Body of pancreas (tissue), 4 donors: ENCODE measurements at regions not wholly inside any gene's neighbourhood (a gene's known extent, or its start where the extent isn't known, plus 50 kb on each side); places are given as distances from the start of the nearest gene placed in this dataset.

Source experiments
- ATAC-seq: fragments of 150-250 bp; one replicate; pipeline ENCODE4 v1.9.1; 2016
- DNase-seq, 4 donors: peaks; one replicate each; pipeline ENCODE4 v3.0.0-alpha.2; 2019
- H3K27ac ChIP-seq, 4 donors: fragments of 200-600 bp; sonication (generic); 1 replicate in 3 of 4; 2 replicates in 1 of 4; pipeline versions ENCODE4 v1.5.1 to v1.6.1; 2016 to 2019; ENCODE audit warnings: mild to moderate bottlenecking in 1 of 4, mixed read lengths in 1 of 4, moderate library complexity in 1 of 4
- H3K27me3 ChIP-seq, 2 donors: fragments of 200-600 bp; sonication (generic); one replicate each; pipeline ENCODE4 v1.6.0; 2016; ENCODE audit warnings: mild to moderate bottlenecking in 1 of 2
- H3K36me3 ChIP-seq, 2 donors: fragments of 200-600 bp; sonication (generic); replicated peaks in 1 of 2; 2 replicates each; pipeline ENCODE4 v1.5.1; 2016; ENCODE audit warnings: low read depth in 2 of 2; ENCODE audit not compliant: insufficient read depth in 1 of 2
- H3K4me1 ChIP-seq: fragments of 200-600 bp; sonication (generic); one replicate; pipeline ENCODE4 v1.6.0; 2016
- H3K4me3 ChIP-seq, 2 donors: fragments of 200-600 bp; sonication (generic); 1 replicate in 1 of 2; 2 replicates in 1 of 2; pipeline ENCODE4 v1.5.1; 2016 to 2019
- H3K9me3 ChIP-seq, 3 donors: fragments of 200-600 bp; sonication (generic); 1 replicate in 2 of 3; 2 replicates in 1 of 3; pipeline ENCODE4 v1.5.1; 2016
- CTCF ChIP-seq, 7 experiments: fragments of 450-650 bp in 4 of 7; fragments of 200-600 bp in 3 of 7; sonication (generic) in 3 of 7; IDR thresholded peaks; one replicate each; pipeline ENCODE4 v1.5.1; 2016 to 2019; ENCODE audit warnings: antibody characterized with exemption in 7 of 7
- POLR2A ChIP-seq, 3 donors: fragments of 450-650 bp; IDR thresholded peaks; one replicate each; pipeline ENCODE4 v1.6.1; 2016; ENCODE audit warnings: antibody characterized with exemption in 3 of 3, mild to moderate bottlenecking in 2 of 3
- WGBS, 2 donors: methylation state at CpG; one replicate each; pipeline ENCODE4 v1.1.5; 2017; 5-methylcytosine and 5-hydroxymethylcytosine counted together
- intact Hi-C: fragments of 100-400 bp; cut with DNase I; formaldehyde crosslinking; loops from one replicate; pipeline ENCODE4 v1.15.1; 2023

DNA sequence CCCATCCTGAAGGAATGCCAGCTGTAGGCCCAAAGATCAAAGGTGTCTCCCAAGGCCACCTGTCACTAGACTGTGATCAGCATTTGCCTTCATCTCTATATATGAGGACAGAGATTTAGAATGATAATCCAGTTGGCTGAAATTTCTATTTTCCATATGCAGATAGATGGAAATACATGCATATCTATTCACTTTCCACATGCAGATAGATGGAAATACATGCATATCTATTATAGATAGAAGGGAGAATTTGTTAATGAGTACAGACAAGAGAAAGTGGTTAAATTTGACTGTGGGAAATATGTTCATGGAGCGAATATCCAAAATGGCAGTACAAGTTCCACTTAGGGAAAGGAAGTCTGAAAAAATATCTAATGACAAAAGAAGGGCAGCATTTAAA is 762.2 kb downstream of the NLGN4Y start:
- ATAC-seq: no peak

DNA sequence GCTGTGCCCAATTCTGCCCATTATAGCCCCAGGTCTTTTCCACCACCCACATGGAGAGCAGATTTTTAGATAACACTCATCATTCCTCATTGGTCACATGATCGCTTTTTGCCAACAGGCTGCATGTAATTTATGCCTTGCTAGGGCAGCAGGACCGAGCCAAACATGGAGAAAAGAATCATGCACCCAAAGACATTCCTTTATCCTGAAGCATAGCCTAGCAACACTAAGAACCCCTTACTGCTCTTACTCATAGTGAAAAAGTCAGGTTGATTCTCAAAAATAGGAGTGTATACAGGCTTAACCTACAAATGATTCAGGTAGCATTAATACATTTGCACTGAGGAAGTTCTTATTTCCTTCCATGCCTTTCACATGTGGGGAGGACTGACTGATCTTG is 765.5 kb downstream of the NLGN4Y start:
- no peak overlapping the region for H3K4me3 ChIP-seq
- 86 to 100% methylated on average over 1 to 2 of the region's 2 CpGs for WGBS, 2 donors
- H3K36me3 ChIP-seq: no peaks in the 10 kb centered on the region
- TF ChIP-seq POLR2A (IDR thresholded peaks at IDR 0.05) (no peak), CTCF (IDR thresholded peaks at IDR 0.05) (no peak)
- no peak overlapping the region for H3K27ac ChIP-seq
- no peaks in the 10 kb centered on the region for H3K4me1 ChIP-seq
- H3K9me3 ChIP-seq: no peaks in the 10 kb centered on the region
- H3K27me3 ChIP-seq: no peaks in the 10 kb centered on the region
- ATAC-seq (no peak), DNase-seq (no peak)
- intact Hi-C loops: no loop called here

More for the DNA sequence above, 762.2 kb downstream of the NLGN4Y start:
- no peaks in the 10 kb centered on the region for H3K27me3 ChIP-seq
- no peaks in the 10 kb centered on the region for H3K4me1 ChIP-seq
- H3K36me3 ChIP-seq: no peaks in the 10 kb centered on the region
- TF ChIP-seq CTCF (IDR thresholded peaks at IDR 0.05) (no peak), POLR2A (IDR thresholded peaks at IDR 0.05) (no peak)
- H3K4me3 ChIP-seq: no peak overlapping the region
- no peaks in the 10 kb centered on the region for H3K9me3 ChIP-seq
- DNase-seq: no peak
- 58 to 79% methylated on average over 1 of the region's 1 CpG for WGBS, 2 donors
- no peak overlapping the region for H3K27ac ChIP-seq
- intact Hi-C loops: no loop called here

DNA sequence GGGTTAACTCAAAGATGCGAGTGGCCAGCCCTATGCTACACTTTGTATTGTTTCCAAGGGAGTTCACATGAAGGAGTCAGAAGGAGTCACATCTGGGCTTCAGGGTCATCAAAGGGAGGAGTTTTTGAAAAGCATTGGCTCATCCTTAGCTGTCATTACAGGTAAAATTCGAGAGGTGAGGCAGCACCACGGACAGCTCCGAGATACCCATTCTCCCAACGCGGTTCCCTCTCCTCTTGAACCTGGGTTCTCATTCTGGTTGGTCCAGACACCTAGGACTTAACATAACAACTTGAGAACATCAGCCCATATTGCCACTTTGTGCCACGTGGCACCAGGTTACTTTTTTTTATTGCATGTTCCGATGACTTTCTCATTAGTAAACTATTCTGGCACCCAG is 768.6 kb downstream of the NLGN4Y start:
- H3K4me3 ChIP-seq: no peak overlapping the region
- no peaks in the 10 kb centered on the region for H3K36me3 ChIP-seq
- no peak for ATAC-seq
- no peak overlapping the region for H3K27ac ChIP-seq
- no peaks in the 10 kb centered on the region for H3K27me3 ChIP-seq
- intact Hi-C loops: no loop called here
- TF ChIP-seq POLR2A (IDR thresholded peaks at IDR 0.05) (no peak), CTCF (IDR thresholded peaks at IDR 0.05) (no peak)
- no peak for DNase-seq
- H3K9me3 ChIP-seq: no peaks in the 10 kb centered on the region
- no peaks in the 10 kb centered on the region for H3K4me1 ChIP-seq
- WGBS, 2 donors: 50 to 55% methylated on average over 6 to 8 of the region's 8 CpGs

GRCh38 chrY:15301879-15302278 is 777.5 kb downstream of the NLGN4Y start:
- TF ChIP-seq POLR2A (IDR thresholded peaks at IDR 0.05) (no peak), CTCF (IDR thresholded peaks at IDR 0.05) (no peak)
- Histone ChIP-seq H3K27me3 (no peaks in the 10 kb centered on the region), H3K4me1 (no peaks in the 10 kb centered on the region), H3K36me3 (no peaks in the 10 kb centered on the region), H3K9me3 (no peaks in the 10 kb centered on the region), H3K4me3 (no peak overlapping the region), H3K27ac (no peak overlapping the region)
- ATAC-seq (no peak), DNase-seq (no peak)
- WGBS, 2 donors: 46 to 63% methylated on average over 3 of the region's 3 CpGs
- intact Hi-C loops: no loop called here

DNA sequence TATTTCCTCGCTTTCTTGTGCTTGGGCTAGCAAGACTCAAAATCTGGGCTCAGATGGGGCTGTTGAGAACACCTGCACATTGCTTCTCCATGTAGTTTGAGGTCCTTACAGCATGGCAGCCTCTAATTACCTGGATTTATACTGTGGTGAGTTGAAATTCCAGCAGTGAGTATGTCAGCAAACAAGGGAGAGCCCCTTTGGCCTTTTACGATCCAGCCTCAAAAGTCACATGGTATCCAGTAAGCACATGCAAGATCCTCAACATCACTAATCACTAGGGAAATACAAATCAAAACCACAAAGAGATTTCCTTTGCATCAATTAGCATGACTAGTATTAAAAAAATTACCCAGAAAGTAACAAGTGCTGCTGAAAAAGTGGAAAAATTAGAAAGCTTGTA is 787.8 kb downstream of the NLGN4Y start:
- WGBS, 2 donors: 86 to 95% methylated on average over 1 to 2 of the region's 2 CpGs
- ATAC-seq (no peak), DNase-seq (no peak)
- H3K4me3 ChIP-seq: no peak overlapping the region
- intact Hi-C loops: no loop called here
- no peaks in the 10 kb centered on the region for H3K36me3 ChIP-seq
- no peaks in the 10 kb centered on the region for H3K4me1 ChIP-seq
- H3K9me3 ChIP-seq: no peaks in the 10 kb centered on the region
- TF ChIP-seq POLR2A (IDR thresholded peaks at IDR 0.05) (no peak), CTCF (IDR thresholded peaks at IDR 0.05) (no peak)
- H3K27ac ChIP-seq: no peak overlapping the region
- no peaks in the 10 kb centered on the region for H3K27me3 ChIP-seq
